Osteoblast (primary cell): ENCODE measurements at regions not wholly inside any gene's neighbourhood (a gene's known extent, or its start where the extent isn't known, plus 50 kb on each side); places are given as distances from the start of the nearest gene placed in this dataset.

ENCODE experiments used
- DNase-seq: peaks from one replicate; pipeline ENCODE4 v3.0.0; 2011; ENCODE audit warnings: low spot score, mixed read lengths; ENCODE audit not compliant: insufficient read length; ENCODE audit errors: missing footprints
- H2AFZ ChIP-seq: 2 replicates; pipeline ENCODE4 v1.6.0; 2011; ENCODE audit warnings: mild to moderate bottlenecking, low read length
- H3K27ac ChIP-seq: 2 replicates; pipeline ENCODE4 v1.5.1; 2011; ENCODE audit warnings: mild to moderate bottlenecking, low read depth, low read length, moderate library complexity
- H3K27me3 ChIP-seq: 2 replicates; pipeline ENCODE4 v1.6.0; 2012; ENCODE audit warnings: mild to moderate bottlenecking, control low read depth, inconsistent platforms, low read length, moderate library complexity; ENCODE audit not compliant: insufficient read depth
- H3K36me3 ChIP-seq: 2 replicates; pipeline ENCODE4 v1.5.1; 2011; ENCODE audit warnings: mild to moderate bottlenecking, low read length, control low read depth, moderate library complexity; ENCODE audit not compliant: insufficient read depth
- H3K4me1 ChIP-seq: 2 replicates; pipeline ENCODE4 v1.5.1; 2011; ENCODE audit warnings: mild to moderate bottlenecking, low read length, control low read depth, moderate library complexity; ENCODE audit not compliant: insufficient read depth
- H3K4me2 ChIP-seq: 2 replicates; pipeline ENCODE4 v1.6.0; 2011; ENCODE audit warnings: mild to moderate bottlenecking, low read length; ENCODE audit not compliant: insufficient read depth
- H3K4me3 ChIP-seq: fragments of 200-600 bp; sonication (generic); 3 replicates; pipeline ENCODE4 v1.5.1; 2012; ENCODE audit warnings: mild to moderate bottlenecking, low read length, inconsistent platforms; ENCODE audit not compliant: insufficient read depth
- H3K79me2 ChIP-seq: 2 replicates; pipeline ENCODE4 v1.6.0; 2012; ENCODE audit warnings: mild to moderate bottlenecking, low read length, control low read depth, inconsistent platforms; ENCODE audit not compliant: insufficient read depth
- H3K9me3 ChIP-seq: 2 replicates; pipeline ENCODE4 v1.5.1; 2011; ENCODE audit warnings: low read depth, low read length, control low read depth
- H4K20me1 ChIP-seq: 2 replicates; pipeline ENCODE4 v1.6.0; 2012; ENCODE audit warnings: mild to moderate bottlenecking, low read length, control low read depth; ENCODE audit not compliant: insufficient read depth
- TF ChIP-seq, protein P1 (sequence below): IDR thresholded peaks from 2 replicates; pipeline ENCODE4 v1.5.1; 2011; ENCODE audit warnings: mild to moderate bottlenecking, low read depth, low read length, moderate library complexity; ENCODE audit errors: extremely low read depth

DNA sequence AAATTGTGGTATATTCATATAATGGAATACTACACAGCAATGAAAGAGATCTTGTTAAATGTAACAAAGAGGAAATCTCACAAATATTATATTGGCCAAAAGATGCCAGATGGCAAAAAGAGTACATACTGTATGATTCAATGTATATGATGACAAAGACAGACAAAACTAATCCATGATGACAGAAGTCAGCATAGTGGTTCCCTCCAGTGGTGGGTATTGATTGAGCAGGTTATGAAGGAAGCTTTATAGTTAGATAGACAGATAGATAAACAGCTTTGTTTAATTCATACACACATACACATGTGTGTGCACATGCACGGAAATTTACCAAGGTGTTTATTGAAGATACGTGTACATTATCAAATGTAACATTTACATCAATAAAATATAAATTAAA lies 74.4 kb upstream of the SMIM36 start:
- no peaks in the 10 kb centered on the region for H3K36me3 ChIP-seq
- no peaks in the 10 kb centered on the region for H3K79me2 ChIP-seq
- no peak overlapping the region for H2AFZ ChIP-seq
- TF ChIP-seq, protein P1, sequence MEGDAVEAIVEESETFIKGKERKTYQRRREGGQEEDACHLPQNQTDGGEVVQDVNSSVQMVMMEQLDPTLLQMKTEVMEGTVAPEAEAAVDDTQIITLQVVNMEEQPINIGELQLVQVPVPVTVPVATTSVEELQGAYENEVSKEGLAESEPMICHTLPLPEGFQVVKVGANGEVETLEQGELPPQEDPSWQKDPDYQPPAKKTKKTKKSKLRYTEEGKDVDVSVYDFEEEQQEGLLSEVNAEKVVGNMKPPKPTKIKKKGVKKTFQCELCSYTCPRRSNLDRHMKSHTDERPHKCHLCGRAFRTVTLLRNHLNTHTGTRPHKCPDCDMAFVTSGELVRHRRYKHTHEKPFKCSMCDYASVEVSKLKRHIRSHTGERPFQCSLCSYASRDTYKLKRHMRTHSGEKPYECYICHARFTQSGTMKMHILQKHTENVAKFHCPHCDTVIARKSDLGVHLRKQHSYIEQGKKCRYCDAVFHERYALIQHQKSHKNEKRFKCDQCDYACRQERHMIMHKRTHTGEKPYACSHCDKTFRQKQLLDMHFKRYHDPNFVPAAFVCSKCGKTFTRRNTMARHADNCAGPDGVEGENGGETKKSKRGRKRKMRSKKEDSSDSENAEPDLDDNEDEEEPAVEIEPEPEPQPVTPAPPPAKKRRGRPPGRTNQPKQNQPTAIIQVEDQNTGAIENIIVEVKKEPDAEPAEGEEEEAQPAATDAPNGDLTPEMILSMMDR = peak; percentile 23
- H3K9me3 ChIP-seq = no peaks in the 10 kb centered on the region
- H3K4me3 ChIP-seq = no peak overlapping the region
- no peaks in the 10 kb centered on the region for H4K20me1 ChIP-seq
- no peak for DNase-seq
- peaks cover 24% of the 10 kb centered on the region for H3K4me1 ChIP-seq
- H3K27me3 ChIP-seq = no peaks in the 10 kb centered on the region
- no peak overlapping the region for H3K4me2 ChIP-seq
- no peak overlapping the region for H3K27ac ChIP-seq

DNA sequence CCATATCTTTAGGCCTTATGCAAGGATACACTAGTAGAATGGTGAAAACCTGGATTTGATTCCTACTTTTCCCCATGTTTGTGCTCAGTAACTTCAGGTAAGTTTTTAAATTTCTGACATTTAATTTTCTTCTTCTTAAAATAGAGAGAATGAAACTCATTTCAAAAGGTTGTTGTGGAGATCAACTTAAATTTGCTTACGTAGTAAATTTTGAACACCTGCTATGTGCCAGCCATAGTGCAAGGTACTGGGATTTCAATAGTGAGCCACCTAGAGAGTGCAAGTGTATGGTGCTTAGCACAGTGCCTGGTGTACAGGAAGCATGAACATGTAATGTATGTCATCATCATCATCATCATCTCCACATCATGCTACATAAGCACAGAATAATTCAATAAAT lies 73.6 kb upstream of the SMIM36 start:
- Histone ChIP-seq H3K4me2 (no peak overlapping the region), H3K4me1 (peaks cover 19% of the 10 kb centered on the region), H3K4me3 (no peak overlapping the region), H3K36me3 (no peaks in the 10 kb centered on the region), H3K79me2 (no peaks in the 10 kb centered on the region), H3K9me3 (no peaks in the 10 kb centered on the region), H3K27me3 (no peaks in the 10 kb centered on the region), H3K27ac (no peak overlapping the region), H2AFZ (no peak overlapping the region), H4K20me1 (no peaks in the 10 kb centered on the region)
- TF ChIP-seq, protein P1 = no peak
- DNase-seq = no peak

DNA sequence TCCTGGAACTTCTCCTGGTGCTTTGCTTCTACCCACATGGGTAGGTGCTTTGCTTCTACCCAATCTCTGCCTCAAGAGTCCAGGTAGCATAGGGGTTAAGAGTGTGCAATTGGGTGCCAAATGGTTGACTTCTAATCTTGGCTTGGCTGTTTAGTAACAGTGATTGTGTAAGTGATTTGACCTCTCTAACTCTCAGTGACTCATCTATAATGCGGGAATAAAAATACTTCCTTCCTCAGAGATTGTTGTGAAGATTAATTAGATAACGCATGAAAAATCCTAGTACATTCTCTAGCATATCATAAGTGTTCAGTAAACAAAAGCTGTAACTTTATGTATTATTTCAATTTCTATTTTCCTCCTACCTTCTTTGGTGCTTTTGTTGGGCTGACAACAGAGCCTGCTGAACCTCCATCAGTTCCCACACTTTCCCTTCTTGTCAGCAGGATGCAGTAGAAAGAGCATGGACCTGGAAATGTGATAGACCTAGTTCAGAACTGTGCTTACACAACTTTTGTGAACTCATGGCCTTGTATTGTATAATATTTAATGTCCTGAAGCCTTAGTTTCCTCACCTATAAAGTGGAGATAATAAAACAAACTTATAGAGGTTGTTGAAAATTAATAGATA lies 72.9 kb upstream of the SMIM36 start:
- H3K36me3 ChIP-seq = no peaks in the 10 kb centered on the region
- no peaks in the 10 kb centered on the region for H3K9me3 ChIP-seq
- H3K79me2 ChIP-seq = no peaks in the 10 kb centered on the region
- H3K4me2 ChIP-seq = peak overlapping the region; percentile 20
- TF ChIP-seq, protein P1 = no peak
- H3K4me3 ChIP-seq = no peak overlapping the region
- no peak for DNase-seq
- peak overlapping the region; percentile 10 for H3K27ac ChIP-seq
- no peaks in the 10 kb centered on the region for H3K27me3 ChIP-seq
- no peaks in the 10 kb centered on the region for H4K20me1 ChIP-seq
- H3K4me1 ChIP-seq = peaks cover 19% of the 10 kb centered on the region
- no peak overlapping the region for H2AFZ ChIP-seq

DNA sequence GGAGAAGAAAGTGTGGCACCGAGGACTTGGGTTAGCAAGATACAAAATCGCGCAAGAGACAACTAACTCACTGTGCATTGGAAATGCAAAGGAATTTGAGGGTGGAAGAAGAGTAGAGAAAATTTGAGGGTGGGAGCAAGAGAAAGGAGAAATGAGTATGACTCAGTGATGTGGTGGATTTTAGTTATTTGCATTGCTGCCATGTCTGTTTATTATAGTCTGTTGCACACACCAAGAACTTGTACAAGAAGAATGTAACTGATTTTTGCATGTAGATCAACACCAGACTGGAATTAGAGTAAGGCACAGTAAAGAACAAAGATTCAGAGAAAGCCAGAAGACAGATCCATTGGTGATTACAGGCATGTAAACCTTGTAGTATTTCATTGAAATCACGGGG lies 71.6 kb upstream of the SMIM36 start:
- peaks cover 19% of the 10 kb centered on the region for H3K4me1 ChIP-seq
- H4K20me1 ChIP-seq = no peaks in the 10 kb centered on the region
- no peaks in the 10 kb centered on the region for H3K9me3 ChIP-seq
- no peak overlapping the region for H3K4me3 ChIP-seq
- H3K27me3 ChIP-seq = no peaks in the 10 kb centered on the region
- H3K36me3 ChIP-seq = no peaks in the 10 kb centered on the region
- H3K27ac ChIP-seq = no peak overlapping the region
- no peak overlapping the region for H3K4me2 ChIP-seq
- TF ChIP-seq, protein P1 = no peak
- no peaks in the 10 kb centered on the region for H3K79me2 ChIP-seq
- DNase-seq = no peak
- no peak overlapping the region for H2AFZ ChIP-seq
